ENCODE measurements at regions not wholly inside any gene's neighbourhood (a gene's known extent, or its start where the extent isn't known, plus 50 kb on each side); places are given as distances from the start of the nearest gene placed in this dataset.

DNA sequence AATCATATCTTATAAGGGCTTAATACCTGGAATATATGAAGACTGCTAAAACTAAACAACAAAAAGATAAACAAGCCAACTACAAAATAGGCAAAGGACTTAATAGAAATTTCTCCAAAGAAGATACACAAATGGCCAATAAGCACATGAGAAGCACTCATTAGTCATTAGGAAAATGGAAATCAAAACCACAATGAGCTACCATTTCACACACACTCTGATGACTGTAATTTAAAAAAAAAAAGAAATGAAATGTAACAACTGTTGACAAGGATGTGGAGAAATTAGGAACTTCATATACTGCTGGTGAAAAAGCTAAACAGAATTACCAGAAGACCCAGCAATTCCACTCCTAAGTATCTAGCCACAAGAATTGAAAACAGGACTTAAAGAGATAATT, 374.2 kb upstream of the ZP4 start (continued):
- no peak for TF ChIP-seq JUND (IDR thresholded peaks at IDR 0.05)

DNA sequence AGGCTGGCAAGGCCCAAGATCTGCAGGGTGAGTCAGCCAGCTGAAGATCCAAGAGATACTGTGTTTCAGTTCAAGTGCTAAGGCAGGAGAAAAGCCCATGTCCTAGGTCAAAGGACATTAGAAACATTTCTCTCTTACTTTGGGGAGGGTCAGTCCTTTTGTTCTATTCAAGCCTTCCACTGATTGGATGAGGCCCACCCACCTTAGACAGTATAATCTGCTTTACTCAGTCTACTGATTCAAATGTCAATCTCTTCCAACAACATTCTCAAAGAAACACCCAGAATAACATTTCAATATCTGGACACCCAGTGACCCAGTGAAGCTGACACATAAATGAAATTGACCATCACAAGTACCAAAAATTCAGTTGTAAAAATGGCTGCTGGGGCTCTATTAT, 367.8 kb upstream of the ZP4 start:
- no peak overlapping the region for H3K9ac ChIP-seq (ENCODE audit: low read depth in 1 of 2, low read length in 2 of 2)
- H3K9me3 ChIP-seq (ENCODE audit: control insufficient read depth in 4 of 4, low read length in 3 of 4): no peaks in the 10 kb centered on the region
- TF ChIP-seq FOXA1 (IDR thresholded peaks at IDR 0.05) (no peak), RXRA (IDR thresholded peaks at IDR 0.05) (no peak), GABPA (IDR thresholded peaks at IDR 0.05 in 1 of 2, conservative IDR thresholded peaks at IDR 0.05 in 1 of 2) (no peak), HNF4G (IDR thresholded peaks at IDR 0.05) (no peak)
- no peaks in the 10 kb centered on the region for H3K27me3 ChIP-seq (ENCODE audit: control insufficient read depth in 4 of 4, insufficient read depth in 4 of 4, low read length in 3 of 4)
- DNase-seq (ENCODE audit: low spot score): no peak
- no peaks in the 10 kb centered on the region for H3K36me3 ChIP-seq (ENCODE audit: control insufficient read depth in 4 of 4, insufficient read depth in 3 of 4, low read depth in 1 of 4, low read length in 3 of 4)
- no peaks in the 10 kb centered on the region for H3K4me1 ChIP-seq (ENCODE audit: control insufficient read depth in 4 of 4, insufficient read depth in 4 of 4, low read length in 3 of 4)
- no peak overlapping the region for H3K27ac ChIP-seq (ENCODE audit: low read depth in 1 of 2, low read length in 2 of 2)
- H3K4me3 ChIP-seq (ENCODE audit: low read depth in 1 of 3, low read length in 3 of 3): no peak overlapping the region

DNA sequence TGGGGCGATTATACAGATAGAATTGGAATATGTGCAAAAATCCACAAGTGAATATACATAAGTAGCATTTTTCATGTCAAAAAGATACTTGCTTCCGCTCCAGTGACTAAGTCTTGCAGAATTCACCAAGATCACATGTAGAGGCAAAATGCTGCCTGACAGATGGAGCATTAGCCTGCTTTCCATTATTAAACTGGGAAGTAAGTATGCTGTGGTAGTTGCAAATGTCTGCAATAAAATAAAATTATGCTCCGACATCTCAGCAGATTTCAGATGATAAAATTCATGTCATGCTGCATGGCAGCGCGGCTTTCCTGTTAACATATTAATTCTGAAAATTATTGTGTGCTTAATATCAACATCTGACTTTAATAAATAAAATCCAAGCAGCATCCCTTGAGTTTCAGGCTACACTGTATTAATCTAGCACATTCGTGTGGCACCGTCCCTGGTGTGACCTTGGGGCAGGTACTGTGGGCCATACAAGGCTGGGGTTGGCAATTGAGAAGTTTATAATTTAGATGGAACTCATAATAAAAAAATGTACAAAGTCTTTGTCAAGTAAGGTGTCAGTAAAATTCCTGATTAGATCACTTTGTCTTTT, 366.4 kb upstream of the ZP4 start:
- Histone ChIP-seq H3K9me3 (ENCODE audit: control insufficient read depth in 4 of 4, low read length in 3 of 4) (no peaks in the 10 kb centered on the region), H3K27me3 (ENCODE audit: control insufficient read depth in 4 of 4, insufficient read depth in 4 of 4, low read length in 3 of 4) (no peaks in the 10 kb centered on the region), H3K27ac (ENCODE audit: low read depth in 1 of 2, low read length in 2 of 2) (no peak overlapping the region), H3K4me3 (ENCODE audit: low read depth in 1 of 3, low read length in 3 of 3) (no peak overlapping the region), H3K4me1 (ENCODE audit: control insufficient read depth in 4 of 4, insufficient read depth in 4 of 4, low read length in 3 of 4) (no peaks in the 10 kb centered on the region), H3K36me3 (ENCODE audit: control insufficient read depth in 4 of 4, insufficient read depth in 3 of 4, low read depth in 1 of 4, low read length in 3 of 4) (no peaks in the 10 kb centered on the region), H3K9ac (ENCODE audit: low read depth in 1 of 2, low read length in 2 of 2) (no peak overlapping the region)
- DNase-seq (ENCODE audit: low spot score): no peak
- TF ChIP-seq, protein P1, sequence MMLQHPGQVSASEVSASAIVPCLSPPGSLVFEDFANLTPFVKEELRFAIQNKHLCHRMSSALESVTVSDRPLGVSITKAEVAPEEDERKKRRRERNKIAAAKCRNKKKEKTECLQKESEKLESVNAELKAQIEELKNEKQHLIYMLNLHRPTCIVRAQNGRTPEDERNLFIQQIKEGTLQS (IDR thresholded peaks at IDR 0.05): no peak
- TF ChIP-seq RAD21 (IDR thresholded peaks at IDR 0.05) (no peak), EGR1 (IDR thresholded peaks at IDR 0.05; ENCODE audit: low read depth in 2 of 2) (no peak), NR2F2 (IDR thresholded peaks at IDR 0.05) (no peak), FOXA2 (IDR thresholded peaks at IDR 0.05) (no peak), MAX (IDR thresholded peaks at IDR 0.05) (no peak), FOXA1 (IDR thresholded peaks at IDR 0.05) (no peak), SP1 (IDR thresholded peaks at IDR 0.05) (no peak), YY1 (IDR thresholded peaks at IDR 0.05) (no peak), RXRA (IDR thresholded peaks at IDR 0.05) (no peak), TAF1 (conservative IDR thresholded peaks at IDR 0.05) (no peak), JUND (IDR thresholded peaks at IDR 0.05) (no peak), GABPA (IDR thresholded peaks at IDR 0.05 in 1 of 2, conservative IDR thresholded peaks at IDR 0.05 in 1 of 2) (no peak), HNF4A (conservative IDR thresholded peaks at IDR 0.05) (no peak), HNF4G (IDR thresholded peaks at IDR 0.05) (no peak)
- TF ChIP-seq, protein P2, sequence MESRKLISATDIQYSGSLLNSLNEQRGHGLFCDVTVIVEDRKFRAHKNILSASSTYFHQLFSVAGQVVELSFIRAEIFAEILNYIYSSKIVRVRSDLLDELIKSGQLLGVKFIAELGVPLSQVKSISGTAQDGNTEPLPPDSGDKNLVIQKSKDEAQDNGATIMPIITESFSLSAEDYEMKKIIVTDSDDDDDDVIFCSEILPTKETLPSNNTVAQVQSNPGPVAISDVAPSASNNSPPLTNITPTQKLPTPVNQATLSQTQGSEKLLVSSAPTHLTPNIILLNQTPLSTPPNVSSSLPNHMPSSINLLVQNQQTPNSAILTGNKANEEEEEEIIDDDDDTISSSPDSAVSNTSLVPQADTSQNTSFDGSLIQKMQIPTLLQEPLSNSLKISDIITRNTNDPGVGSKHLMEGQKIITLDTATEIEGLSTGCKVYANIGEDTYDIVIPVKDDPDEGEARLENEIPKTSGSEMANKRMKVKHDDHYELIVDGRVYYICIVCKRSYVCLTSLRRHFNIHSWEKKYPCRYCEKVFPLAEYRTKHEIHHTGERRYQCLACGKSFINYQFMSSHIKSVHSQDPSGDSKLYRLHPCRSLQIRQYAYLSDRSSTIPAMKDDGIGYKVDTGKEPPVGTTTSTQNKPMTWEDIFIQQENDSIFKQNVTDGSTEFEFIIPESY (IDR thresholded peaks at IDR 0.05): no peak
- TF ChIP-seq, protein P3, sequence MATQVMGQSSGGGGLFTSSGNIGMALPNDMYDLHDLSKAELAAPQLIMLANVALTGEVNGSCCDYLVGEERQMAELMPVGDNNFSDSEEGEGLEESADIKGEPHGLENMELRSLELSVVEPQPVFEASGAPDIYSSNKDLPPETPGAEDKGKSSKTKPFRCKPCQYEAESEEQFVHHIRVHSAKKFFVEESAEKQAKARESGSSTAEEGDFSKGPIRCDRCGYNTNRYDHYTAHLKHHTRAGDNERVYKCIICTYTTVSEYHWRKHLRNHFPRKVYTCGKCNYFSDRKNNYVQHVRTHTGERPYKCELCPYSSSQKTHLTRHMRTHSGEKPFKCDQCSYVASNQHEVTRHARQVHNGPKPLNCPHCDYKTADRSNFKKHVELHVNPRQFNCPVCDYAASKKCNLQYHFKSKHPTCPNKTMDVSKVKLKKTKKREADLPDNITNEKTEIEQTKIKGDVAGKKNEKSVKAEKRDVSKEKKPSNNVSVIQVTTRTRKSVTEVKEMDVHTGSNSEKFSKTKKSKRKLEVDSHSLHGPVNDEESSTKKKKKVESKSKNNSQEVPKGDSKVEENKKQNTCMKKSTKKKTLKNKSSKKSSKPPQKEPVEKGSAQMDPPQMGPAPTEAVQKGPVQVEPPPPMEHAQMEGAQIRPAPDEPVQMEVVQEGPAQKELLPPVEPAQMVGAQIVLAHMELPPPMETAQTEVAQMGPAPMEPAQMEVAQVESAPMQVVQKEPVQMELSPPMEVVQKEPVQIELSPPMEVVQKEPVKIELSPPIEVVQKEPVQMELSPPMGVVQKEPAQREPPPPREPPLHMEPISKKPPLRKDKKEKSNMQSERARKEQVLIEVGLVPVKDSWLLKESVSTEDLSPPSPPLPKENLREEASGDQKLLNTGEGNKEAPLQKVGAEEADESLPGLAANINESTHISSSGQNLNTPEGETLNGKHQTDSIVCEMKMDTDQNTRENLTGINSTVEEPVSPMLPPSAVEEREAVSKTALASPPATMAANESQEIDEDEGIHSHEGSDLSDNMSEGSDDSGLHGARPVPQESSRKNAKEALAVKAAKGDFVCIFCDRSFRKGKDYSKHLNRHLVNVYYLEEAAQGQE (IDR thresholded peaks at IDR 0.05): no peak
- TF ChIP-seq, protein P4, sequence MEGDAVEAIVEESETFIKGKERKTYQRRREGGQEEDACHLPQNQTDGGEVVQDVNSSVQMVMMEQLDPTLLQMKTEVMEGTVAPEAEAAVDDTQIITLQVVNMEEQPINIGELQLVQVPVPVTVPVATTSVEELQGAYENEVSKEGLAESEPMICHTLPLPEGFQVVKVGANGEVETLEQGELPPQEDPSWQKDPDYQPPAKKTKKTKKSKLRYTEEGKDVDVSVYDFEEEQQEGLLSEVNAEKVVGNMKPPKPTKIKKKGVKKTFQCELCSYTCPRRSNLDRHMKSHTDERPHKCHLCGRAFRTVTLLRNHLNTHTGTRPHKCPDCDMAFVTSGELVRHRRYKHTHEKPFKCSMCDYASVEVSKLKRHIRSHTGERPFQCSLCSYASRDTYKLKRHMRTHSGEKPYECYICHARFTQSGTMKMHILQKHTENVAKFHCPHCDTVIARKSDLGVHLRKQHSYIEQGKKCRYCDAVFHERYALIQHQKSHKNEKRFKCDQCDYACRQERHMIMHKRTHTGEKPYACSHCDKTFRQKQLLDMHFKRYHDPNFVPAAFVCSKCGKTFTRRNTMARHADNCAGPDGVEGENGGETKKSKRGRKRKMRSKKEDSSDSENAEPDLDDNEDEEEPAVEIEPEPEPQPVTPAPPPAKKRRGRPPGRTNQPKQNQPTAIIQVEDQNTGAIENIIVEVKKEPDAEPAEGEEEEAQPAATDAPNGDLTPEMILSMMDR (IDR thresholded peaks at IDR 0.05; ENCODE audit: low read depth, low read length, missing input control): no peak
- WGBS: 87% methylated on average over 7 of the region's 7 CpGs
